Medulla oblongata (tissue), 1 donor: ENCODE measurements at regions not wholly inside any gene's neighbourhood (a gene's known extent, or its start where the extent isn't known, plus 50 kb on each side); places are given as distances from the start of the nearest gene placed in this dataset.

Experiments
- DNase-seq: peaks from one replicate; pipeline ENCODE4 v3.0.0-alpha.2; 2015; ENCODE audit errors: extremely low spot score

DNA sequence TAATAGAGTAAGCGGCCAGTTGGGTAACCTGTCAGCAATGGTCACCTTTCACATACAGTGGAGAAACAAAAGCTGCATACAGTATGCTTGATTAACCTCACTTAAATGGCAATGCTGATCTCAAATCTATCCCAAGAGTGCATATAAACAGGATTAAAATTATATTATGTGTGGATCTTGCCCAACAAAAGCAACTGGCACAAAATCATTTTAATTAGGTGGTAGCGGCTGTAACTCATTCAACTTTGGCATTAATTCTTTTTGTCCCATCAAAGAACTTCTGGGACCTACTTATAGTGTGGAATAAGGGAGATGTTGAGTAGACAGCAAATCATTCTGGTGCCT lies 167.8 kb upstream of the VRK2 start:
- no peak for DNase-seq

DNA sequence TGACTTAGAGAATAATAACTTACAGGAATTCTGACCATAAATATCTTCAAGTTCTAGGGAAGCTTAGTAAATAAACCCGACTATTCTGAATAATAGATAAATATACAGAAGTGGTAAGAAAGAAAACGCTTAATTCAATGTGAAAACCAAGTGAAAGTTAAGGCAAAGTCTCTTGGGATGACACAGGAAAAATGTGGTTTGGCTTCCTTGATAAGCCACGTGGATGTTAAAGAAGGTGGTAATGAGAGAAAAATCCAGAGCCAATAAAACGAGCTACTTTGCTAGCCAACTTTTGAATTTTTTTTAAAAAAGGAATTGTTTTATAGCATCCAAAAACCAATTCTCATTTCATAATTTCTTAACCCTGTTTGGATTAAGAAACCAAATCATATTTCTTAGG lies 166.2 kb upstream of the VRK2 start:
- DNase-seq = no peak

DNA sequence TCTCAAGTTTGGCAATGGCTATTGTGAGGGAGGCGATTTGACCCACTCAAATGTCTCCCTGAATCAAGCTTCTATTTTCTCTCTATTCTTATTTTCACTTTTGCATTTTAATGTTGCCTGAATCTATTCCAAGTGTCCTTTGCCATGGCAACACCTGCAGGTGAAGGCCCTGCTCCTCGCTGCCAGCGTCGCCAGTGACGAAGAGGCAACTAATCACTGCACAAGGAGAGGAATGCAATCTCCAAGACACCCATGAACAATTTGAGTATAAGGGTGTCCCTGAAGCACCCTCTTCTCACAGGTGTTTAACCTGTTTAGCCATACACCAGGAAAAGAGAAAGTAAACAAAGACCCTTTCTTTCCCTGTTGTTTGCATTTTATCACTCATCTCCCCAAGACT lies 165.6 kb upstream of the VRK2 start:
- no peak for DNase-seq

DNA sequence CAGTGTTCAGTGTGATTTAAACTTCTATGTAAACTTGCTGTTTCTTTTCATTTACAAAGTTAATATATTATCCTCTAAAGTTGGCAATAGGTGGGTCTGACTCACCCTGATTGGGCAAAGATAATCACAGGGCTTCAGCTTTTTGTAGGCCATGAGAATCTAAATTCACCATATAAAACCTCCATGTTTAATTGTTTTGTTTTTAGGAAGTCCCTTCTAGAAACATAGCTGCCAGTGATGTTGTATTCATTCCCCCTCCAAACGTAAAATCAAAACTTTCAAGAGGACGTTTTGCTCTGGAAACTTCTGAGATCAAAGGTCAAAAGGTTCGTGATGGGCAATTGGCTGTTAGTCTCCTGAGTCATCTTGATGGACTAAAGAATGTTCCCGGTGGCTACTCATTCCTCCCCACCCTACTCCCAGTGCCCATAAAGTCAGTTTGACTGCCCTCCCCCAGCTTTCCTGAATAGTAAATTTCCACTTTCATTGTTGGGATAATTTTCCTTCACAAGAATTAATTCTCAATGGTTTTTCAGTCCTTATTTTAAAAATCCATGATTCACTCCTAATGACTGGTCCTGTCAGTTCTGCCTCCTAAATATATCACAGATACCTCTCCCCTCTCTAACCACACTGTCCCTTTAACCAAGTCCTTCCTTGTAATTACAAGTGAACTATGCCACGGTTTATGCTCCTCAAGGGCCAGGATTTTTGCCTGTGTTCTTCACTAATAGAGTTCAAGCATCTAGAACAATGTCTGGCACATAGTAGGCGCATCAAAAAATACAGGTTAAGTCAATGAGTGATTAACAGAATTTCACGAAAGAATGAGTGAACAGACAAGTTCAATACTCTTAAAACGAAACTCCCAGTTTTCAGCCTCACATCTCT lies 164.4 kb upstream of the VRK2 start:
- peak; percentile 39 for DNase-seq

DNA sequence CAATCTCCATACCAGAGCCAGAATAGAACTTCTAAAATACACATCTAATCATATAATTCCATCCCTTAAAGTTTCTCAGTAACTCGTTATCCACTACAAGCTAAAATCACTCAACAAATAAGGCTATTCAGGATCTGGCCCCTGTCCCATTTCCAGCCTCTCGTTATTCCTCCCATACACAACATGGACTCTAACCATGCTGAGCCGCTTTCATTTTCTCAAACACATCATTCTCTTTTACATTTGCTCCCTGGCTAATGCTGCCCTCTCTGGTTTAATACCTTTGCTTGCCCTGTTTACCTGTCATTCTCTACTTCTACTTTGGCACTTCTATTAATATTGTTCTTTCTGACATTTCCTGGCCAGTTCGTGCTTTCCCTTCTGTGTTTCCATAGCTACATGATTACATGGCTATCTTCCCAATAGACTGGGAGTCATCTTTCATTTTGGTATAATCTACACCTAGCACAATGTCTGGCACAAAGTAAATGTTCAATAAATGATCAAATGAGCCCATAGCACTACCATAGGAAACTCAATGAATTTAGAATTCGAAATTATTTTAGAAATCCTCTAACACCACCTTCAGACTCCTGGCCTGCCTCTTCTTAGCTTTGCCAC lies 163.6 kb upstream of the VRK2 start:
- DNase-seq = peak; percentile 61

DNA sequence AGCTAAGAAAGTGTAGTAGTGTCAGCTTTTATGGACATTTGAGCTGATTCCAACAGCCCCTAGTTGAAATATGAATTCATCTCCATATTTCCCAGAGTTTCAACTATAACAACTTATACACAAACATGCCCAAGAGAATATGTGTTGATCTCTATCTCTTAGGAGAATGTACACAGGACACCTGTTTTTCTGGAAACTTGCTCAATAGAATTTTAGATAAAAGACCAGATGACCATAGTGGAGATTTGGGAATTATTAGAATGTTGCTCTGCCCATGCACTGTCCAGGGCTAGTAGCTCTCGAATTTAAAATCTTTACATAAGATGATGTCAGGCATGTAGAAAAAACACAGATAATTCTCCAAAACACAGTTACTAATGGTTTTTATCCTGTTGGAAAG lies 162.3 kb upstream of the VRK2 start:
- DNase-seq = no peak

DNA sequence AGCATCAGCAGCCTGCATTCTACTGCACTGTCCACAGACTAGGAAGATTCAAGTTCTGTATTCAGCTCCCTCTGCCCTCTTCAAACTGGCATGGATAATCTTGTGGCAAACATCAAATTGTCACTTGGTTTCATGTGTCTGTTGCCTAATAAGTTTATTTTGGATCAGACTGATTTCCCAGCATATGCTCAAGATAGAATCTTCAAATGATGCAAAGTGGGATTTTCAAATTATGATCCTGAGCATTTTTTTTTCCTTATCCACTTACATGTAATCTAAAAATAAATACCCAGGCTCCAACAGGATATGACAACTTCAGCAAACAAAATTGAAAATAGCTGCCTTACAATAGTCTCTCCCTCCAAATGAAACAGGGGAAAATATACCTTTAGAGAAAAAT lies 160.9 kb upstream of the VRK2 start:
- peak; percentile 49 for DNase-seq

DNA sequence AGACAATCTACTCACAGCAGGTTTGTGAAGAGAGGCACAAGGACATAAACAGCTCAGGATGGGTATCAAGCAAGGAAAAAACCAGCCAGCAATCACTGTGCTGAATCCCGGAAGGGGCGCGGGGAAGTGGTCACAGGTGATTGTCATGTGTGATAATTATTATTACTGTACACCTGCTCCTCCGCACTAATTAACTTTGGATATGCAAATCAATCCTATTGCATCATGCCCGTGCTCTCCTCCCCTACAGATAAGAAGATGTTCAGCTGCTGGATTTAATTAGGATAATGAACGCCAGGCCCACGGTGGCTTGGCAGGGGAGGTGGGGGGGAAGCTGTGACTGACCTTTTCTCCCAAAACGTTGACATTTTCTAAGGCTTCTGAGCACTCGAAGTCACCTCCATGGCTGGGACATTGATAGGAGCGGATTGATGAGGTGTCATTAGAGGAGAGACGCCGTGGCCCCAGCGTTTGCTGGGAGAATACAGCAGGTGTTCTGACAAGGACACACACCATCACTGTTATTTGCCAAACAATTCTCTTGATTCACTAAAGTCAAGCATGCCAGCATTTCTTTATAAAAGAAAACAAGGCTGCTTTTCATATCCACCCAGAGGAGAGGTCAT lies 160.3 kb upstream of the VRK2 start:
- no peak for DNase-seq

DNA sequence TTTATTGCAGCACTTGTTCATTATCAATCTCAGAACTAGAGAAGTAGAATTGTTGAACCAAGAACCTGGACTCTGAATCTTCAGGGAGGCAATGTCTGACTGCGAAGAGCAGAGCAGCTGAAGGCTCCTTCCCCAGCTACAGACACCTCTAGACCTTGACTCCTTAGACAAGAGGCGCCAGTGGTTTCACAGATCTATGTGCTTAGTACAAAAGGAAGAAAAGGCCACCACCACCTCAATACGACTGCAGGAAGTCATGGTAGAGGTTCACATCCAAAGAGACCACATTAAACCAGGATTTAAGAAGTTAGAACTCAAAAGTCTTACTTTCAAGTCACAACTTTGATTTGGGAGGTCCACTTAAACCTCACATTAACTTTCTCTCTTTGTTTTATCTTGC lies 158.1 kb upstream of the VRK2 start:
- no peak for DNase-seq

DNA sequence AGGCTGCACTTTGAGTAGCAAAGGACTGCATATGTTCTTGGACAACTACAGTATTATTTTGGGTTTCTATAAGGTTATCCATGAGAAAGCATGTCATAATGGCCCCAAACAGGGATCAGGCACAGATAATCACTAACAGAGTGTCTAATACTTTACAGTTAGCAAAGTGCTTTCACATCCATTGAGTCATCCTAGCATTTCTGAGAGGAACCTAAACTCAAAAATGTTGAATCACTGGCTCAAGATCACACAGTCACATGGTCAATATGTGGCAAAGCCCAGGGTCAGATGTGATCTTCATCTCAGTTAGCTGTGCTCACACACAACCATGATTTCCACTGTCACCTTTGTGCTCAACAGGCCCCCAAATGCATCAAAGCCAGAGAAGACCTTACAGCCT lies 156.1 kb upstream of the VRK2 start:
- no peak for DNase-seq

DNA sequence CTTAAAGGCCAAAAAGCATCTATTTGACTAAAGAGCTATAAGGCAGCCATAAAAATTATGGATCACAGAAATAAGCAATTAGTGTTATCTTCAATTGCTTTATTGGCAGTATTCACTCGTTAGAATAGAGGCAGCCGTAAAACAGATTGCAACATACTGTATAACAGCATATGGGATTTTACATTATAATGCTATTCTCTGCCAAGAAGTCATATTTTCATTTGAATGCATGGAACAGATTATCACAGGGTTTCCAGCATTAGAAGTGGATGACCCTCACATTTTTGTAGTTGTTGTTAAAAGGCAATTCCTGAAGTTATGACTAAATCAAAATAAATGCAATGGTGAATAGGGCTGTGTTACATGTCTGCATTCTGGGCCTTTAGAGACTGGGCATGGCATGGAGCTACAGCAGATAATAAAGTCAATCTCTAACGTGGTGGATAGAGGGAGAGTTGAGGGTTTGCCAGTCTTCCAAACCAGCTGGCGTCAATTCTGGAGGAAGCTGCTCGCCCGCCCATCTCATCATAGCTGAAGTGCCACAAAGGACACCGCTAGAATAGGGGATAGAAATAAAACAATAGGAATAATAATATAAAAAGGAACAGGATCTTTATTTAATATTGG lies 155.4 kb upstream of the VRK2 start:
- no peak for DNase-seq

DNA sequence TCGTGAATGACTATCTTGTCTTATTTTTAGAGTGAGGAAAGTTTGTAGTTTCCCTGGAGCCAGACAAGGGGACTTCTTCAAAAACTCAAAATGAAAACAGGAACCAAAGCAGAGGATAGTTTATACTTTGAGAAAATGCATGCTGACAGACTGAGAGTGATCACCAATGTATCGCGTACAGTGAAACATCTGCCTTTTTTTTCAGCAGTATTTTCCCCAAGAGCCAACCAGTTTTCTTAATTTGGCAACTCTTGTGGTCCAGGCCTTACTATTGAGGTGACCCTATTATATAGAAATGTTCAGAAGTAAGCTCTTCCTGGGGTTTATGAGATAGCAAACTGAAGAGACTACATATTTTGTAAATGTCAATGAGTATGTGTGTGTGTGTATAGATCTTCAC lies 153.7 kb upstream of the VRK2 start:
- peak; percentile 62 for DNase-seq

DNA sequence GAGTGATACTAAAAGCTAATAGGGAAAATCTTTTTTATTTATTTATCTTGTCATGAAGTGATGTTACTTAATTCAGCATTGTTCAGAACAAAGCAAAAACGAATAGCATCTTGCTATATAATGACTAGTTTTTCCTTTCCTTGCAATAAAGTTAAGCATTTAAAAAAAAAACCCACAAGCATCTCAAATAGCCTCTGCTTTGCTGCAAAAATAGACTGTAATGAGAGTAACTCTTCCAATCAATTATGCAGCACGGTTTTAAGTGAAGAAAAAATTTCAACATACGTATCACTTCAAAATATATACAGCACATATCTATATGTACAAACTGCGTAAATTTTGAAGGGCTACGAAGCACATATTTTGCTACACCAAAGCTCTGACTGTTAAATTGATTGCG lies 153.3 kb upstream of the VRK2 start:
- no peak for DNase-seq

DNA sequence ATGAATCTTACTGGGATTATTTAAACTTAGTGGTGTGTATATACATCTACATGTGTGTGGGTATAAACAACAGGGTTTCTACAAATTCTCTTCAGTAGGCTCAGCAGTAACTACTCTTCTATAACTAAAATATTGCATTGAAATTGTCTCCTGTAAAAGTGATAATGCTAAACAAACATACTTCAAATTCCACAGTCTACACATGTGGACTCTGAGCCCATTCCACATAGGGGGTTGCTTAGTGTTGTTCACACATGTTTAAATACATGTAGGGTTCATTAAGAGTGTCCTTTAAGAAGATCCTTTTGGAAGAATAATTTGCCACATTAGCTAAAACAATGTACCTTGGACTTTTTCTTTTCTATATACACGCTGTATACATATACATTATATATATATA lies 152.8 kb upstream of the VRK2 start:
- no peak for DNase-seq

DNA sequence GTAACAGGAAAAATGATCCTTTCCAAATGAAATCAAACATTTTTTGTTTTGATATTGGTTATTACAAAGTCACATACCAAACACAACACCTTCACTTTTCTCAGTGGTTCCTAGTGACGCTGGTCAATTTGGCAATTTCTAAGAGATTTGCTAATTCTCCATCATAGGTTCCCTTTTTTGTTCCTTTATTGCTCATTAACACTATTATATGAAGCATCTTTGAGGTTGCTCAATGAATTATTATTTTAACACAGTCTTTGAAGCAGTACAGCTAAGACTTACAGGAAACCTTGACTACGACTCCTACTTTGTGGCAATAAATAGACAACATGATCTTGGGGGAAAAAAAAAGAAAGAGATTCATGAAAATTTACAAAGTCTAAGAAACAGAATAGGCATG lies 152.2 kb upstream of the VRK2 start:
- no peak for DNase-seq

DNA sequence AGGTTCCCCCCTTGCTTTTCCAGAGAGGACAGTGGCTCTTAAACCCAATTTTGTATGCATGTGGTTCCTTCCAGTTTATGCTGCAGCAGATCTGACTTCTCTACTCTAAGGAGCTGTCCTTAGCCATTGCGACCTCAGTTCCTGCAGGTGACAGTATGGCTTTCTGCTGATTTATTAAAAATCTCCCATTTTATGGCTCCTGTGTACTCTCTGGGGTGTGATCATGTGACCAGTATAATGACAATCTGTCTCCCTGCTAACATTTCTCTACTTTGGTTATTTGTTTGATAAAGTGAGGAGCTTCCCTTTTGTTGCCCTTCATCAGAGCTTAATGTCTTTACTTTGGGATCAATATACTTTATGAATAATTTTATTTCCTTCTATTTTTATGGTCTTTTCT lies 148.7 kb upstream of the VRK2 start:
- no peak for DNase-seq

DNA sequence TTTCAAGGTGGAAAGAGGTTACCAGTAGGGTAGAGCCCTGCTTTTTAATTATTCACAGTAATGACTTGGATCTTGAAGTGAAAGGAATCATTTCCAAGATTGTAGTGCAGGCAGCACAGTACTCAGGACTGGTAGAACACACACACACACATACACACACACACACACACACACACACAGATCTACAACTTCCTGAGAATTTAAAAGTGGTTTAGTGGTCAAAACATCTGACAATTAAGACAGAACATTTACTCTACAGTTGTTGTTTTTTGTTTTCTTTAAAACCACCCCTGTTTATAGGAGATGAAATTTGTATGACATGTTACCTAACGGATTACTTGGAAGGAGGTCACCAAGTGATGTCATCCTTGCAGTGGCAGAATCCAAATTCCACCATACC lies 146.7 kb upstream of the VRK2 start:
- no peak for DNase-seq

DNA sequence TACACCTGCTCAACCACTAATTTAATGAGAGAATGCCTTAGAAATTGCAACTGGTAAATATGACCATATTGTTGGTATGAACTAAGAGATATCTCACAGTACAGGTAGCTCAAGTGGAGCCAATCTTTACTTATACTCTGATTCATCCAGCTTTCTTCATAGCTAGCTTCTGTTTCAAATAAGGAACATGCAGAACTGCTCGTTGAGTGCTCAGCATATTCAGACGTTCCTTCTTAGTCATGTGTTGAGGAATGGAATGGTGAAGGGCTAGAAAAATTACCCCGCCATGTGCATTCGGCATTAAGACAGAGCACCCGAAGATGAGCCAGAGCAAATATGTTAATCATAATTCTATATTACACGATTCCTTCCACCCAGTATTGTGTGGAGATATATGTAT lies 144.0 kb upstream of the VRK2 start:
- DNase-seq = no peak

DNA sequence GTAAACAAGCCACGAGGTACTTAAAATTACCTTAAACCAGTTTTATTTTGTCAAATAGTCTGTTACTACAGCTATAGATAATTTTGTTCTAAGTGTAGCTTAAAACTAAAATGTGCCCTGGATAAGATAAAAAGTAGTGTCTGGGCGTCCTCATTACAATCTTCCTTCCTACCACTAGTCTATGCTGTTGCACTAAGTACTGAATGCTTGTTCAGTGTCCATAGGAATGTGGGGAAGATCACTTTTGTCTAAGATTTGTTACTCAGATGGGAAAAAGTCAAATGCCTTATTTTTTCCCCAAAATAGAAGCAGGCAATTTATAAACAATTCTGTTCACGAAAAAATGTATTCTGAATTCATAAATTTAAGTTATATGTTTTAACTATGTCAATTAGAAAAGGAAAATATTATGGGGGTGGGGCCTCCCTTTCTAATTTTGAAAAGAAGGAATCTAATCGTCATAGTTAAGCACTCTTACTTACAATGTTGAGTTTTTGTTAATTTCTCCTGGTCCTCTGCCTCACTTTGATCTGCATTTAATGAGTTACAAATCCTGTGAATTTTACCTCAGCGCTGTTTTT lies 140.4 kb upstream of the VRK2 start:
- peak; percentile 88 for DNase-seq

DNA sequence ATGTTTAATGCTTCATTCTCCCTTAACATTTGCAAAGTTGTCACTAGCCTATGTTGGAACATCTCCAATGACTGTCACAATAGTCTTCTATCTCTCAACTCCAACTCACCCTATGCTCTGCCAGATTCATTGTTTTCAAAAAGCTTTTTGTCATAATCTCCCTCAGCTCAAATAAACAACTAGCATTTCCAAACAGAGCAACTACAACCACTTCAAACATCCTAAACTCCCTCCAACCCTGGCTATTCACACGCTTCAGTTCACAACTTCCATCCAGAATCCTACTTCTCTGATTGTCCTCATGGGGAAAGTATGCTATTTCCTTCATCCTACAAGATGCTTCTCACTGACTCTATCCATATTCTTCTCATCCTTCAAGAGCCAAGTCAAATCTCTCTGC lies 139.2 kb upstream of the VRK2 start:
- DNase-seq = no peak

DNA sequence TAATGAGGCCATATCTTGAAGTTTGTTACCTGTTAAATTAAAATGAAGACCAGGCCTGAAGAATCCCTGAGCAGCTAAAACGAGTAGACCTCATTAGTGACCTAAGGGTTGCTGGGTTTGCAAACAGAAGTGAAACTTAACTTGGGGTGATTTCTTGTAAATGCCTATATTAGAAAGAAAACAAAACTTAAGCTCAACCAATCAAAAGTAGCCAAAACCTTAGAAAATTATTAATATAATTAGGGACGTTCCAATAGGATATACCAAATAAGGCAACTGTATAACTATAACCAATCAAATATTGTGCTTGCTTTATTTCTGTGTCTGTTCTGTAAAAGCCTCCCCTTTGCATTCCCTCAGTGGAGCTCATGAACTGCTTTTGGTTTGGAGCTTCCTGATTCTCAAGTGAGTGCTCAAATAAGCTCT lies 137.9 kb upstream of the VRK2 start:
- peak; percentile 45 for DNase-seq

DNA sequence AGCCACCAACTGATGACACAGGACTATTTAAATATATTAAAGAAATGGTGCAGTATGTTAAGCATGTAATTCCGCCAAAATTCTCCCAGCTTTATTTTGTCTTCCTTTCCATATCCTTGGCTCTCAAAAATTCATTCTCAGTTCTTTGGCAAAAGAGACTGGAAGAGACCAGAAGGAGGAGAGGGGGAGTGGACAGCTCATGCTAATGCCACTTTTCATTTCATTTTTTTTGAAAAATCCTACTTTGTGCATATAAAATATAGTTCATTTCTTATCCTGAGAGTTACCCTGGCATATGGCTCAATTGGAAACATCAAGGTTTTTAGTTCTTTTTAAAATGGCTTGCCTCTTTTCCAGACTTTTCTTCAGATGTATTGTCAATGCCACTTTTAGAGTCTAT lies 128.5 kb upstream of the VRK2 start:
- no peak for DNase-seq
